A549 (cell line): ENCODE measurements at regions not wholly inside any gene's neighbourhood (a gene's known extent, or its start where the extent isn't known, plus 50 kb on each side); places are given as distances from the start of the nearest gene placed in this dataset.

Source experiments
- RARB ChIP-seq: fragments of 250-450 bp; sonication (Bioruptor Pico); IDR thresholded peaks from 2 replicates; pipeline ENCODE4 v1.8.0; 2021; ENCODE audit warnings: mild to moderate bottlenecking, moderate library complexity
- RCOR1 ChIP-seq: fragments of 150-350 bp; IDR thresholded peaks from 2 replicates; pipeline ENCODE4 v1.6.1; 2014; ENCODE audit warnings: antibody characterized with exemption, low read length, low read depth
- ZFP36 ChIP-seq: fragments of 450-650 bp; IDR thresholded peaks from 2 replicates; pipeline ENCODE4 v1.6.1; 2014; ENCODE audit warnings: borderline replicate concordance; ENCODE audit not compliant: partially characterized antibody
- TF ChIP-seq, protein P1 (sequence below): fragments of 200-600 bp; sonication (generic); IDR thresholded peaks from 2 replicates; pipeline ENCODE4 v1.6.1; 2016; ENCODE audit warnings: antibody characterized with exemption, mild to moderate bottlenecking, moderate library complexity
- TF ChIP-seq, protein P2 (sequence below): fragments of 450-650 bp; IDR thresholded peaks from 2 replicates; pipeline ENCODE4 v1.6.1; 2014; ENCODE audit warnings: antibody characterized with exemption
- TF ChIP-seq, protein P3 (sequence below): fragments of >200 bp; sonication (Bioruptor Twin); formaldehyde crosslinking; IDR thresholded peaks from 3 replicates; pipeline ENCODE4 v1.5.1; 2016

DNA sequence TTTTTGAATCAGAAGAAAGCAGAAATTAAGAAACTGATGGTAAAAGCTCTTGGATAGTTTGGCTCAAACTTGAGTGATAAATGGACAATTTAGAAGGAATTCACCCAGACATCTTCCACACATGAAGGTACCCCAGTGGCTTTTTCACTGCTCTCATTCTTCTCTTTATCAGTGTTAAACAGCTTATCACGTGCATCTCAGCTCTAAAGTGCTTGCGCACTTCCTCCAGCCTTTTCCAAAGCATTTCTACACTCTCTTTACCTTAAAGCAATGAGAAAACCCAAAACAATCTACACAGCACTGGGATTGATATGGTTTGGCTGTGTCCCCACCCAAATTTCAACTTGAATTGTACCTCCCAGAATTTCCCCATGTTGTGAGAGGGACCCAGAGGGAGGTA is 509.1 kb upstream of the FAT1 start:
- TF ChIP-seq, protein P1, sequence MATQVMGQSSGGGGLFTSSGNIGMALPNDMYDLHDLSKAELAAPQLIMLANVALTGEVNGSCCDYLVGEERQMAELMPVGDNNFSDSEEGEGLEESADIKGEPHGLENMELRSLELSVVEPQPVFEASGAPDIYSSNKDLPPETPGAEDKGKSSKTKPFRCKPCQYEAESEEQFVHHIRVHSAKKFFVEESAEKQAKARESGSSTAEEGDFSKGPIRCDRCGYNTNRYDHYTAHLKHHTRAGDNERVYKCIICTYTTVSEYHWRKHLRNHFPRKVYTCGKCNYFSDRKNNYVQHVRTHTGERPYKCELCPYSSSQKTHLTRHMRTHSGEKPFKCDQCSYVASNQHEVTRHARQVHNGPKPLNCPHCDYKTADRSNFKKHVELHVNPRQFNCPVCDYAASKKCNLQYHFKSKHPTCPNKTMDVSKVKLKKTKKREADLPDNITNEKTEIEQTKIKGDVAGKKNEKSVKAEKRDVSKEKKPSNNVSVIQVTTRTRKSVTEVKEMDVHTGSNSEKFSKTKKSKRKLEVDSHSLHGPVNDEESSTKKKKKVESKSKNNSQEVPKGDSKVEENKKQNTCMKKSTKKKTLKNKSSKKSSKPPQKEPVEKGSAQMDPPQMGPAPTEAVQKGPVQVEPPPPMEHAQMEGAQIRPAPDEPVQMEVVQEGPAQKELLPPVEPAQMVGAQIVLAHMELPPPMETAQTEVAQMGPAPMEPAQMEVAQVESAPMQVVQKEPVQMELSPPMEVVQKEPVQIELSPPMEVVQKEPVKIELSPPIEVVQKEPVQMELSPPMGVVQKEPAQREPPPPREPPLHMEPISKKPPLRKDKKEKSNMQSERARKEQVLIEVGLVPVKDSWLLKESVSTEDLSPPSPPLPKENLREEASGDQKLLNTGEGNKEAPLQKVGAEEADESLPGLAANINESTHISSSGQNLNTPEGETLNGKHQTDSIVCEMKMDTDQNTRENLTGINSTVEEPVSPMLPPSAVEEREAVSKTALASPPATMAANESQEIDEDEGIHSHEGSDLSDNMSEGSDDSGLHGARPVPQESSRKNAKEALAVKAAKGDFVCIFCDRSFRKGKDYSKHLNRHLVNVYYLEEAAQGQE = no peak
- TF ChIP-seq, protein P2, sequence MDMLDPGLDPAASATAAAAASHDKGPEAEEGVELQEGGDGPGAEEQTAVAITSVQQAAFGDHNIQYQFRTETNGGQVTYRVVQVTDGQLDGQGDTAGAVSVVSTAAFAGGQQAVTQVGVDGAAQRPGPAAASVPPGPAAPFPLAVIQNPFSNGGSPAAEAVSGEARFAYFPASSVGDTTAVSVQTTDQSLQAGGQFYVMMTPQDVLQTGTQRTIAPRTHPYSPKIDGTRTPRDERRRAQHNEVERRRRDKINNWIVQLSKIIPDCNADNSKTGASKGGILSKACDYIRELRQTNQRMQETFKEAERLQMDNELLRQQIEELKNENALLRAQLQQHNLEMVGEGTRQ = no peak
- TF ChIP-seq RARB (CRISPR knock-in tag) (no peak), RCOR1 (no peak), ZFP36 (no peak)
- TF ChIP-seq, protein P3, sequence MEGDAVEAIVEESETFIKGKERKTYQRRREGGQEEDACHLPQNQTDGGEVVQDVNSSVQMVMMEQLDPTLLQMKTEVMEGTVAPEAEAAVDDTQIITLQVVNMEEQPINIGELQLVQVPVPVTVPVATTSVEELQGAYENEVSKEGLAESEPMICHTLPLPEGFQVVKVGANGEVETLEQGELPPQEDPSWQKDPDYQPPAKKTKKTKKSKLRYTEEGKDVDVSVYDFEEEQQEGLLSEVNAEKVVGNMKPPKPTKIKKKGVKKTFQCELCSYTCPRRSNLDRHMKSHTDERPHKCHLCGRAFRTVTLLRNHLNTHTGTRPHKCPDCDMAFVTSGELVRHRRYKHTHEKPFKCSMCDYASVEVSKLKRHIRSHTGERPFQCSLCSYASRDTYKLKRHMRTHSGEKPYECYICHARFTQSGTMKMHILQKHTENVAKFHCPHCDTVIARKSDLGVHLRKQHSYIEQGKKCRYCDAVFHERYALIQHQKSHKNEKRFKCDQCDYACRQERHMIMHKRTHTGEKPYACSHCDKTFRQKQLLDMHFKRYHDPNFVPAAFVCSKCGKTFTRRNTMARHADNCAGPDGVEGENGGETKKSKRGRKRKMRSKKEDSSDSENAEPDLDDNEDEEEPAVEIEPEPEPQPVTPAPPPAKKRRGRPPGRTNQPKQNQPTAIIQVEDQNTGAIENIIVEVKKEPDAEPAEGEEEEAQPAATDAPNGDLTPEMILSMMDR = no peak
